Hippocampal formation (tissue), 2 donors: ENCODE measurements at regions not wholly inside any gene's neighbourhood (a gene's known extent, or its start where the extent isn't known, plus 50 kb on each side); places are given as distances from the start of the nearest gene placed in this dataset.
"Not testable (repeated sequence)": the region's sequence is repeated elsewhere in the genome, so short reads cannot be mapped to it uniquely, and the experiment has no call there.

ENCODE experiments used
- DNase-seq, 2 donors: peaks; one replicate each; lab custom pipeline; 2025; lab: John Stamatoyannopoulos, UW

DNA sequence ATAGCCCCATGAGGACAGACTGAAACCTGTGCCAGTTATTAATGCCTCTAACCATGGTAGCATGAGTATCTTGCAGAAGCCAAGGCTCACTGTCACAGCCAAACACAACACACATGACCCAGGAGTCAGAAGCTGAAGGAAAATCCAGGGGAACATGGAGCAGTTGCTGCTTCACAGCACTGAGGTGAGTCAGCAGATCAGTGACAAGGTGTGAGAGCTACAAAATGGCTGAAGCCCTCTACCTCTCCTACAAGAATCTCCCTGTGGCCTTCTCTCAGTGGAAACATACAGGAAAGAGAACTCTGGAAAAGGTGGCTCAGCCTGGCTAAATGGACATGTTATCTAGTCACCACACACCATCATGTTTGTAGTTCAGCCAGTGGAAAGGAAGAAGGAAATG, 93.5 kb downstream of the NAB1 start:
- DNase-seq: no peak

DNA sequence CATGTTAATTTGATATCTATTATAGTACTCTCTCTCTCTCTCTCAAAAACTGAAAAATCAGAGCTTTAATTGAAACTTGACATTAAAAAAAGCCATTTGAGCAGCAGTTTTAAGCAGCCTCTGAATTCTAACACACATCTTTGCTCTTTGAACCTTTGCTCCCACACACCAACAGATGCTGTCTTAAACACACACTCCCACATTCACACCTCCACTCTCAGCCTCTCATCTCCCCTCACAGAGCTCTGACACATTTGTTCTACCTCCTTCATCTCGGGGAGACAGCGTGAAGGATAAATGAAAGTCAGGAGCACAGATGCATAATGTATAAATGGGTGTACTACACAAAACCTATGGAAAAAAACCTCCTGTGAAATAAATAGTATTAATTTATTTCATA, 95.2 kb downstream of the NAB1 start:
- no peak for DNase-seq

DNA sequence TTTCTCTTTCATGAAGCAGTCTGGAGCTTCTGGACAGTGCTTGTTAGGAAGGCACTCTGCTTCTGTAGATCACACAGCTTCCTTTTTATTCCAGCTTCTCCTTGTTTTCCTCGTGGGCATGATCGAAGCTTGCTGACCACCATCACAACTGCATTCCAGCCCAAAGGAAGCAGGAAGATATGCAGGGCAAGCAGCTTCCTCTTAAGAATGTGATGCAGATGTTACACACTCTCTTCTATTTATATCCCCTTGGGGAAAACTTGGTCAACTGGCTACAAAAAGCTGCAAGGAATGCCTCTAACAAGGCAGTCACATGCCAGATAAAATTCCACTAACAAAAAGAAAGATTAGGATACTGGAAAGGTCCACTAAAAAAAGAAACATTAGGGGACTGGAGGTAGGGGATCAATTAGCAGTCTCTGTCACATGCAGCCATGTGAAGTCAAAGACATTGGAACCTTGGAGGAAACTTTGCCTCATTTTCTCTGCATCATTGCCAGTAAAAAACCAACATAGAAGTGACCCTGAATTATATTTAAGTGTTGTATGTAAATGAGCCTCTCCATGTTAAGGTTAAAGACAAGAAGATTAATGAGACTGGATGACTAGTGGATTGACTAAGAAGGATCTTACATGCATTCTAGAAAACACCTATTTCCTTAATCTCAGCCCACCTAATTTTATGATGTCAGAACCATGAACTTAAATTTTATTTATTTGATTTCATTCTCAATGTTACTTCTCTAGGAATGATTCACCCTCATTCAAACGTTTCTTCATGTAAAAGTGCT, 98.3 kb downstream of the NAB1 start:
- no peak for DNase-seq

DNA sequence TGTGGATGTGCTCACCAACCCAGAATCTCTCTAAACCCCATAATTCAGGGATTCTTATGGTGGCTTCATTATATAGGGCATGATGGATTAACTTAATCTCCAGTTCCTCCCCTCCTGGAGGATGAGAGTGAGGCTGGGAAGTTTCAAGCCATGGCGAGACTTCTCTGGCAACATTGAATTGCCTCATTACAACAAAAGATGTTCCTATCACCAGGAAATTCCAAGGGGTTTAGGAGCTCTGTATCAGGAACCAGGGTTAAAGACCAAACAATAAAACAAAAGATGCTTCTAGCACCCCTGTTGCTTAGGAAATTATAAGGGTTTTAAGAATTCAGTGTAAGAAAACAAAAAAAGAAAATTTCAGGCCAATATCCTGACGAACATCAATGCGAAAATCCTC, 100.1 kb downstream of the NAB1 start:
- DNase-seq: no peak

DNA sequence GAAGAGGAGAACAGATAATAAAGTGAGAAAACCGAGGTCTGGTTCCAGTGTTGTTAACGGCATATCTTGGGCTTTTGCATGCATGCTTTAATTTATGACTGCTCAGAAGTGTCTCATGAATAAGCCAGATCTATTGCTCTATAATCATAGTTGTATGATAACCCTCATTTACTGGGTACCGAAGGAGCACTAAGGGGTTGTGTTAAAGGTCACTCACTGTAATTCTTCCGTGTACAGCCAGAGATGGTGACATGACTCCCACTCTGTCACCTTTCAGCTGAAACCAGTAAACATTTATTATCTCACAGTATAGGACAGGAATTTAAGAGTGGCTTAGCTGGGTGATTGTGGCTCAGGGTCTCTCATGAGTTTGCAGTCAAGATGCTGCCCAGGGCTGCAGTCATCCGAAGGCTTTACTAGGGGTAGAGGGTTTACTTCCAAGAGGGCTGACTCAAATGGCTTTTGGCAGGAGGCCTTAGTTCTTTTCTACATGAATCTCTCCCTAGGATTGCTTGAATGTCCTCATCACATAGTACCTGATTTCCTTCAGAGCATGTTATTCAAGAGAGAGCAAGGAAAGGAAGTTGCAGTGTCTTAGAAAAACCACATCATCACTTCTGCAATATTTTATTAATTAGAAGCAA, 107.0 kb downstream of the NAB1 start:
- DNase-seq: no peak

DNA sequence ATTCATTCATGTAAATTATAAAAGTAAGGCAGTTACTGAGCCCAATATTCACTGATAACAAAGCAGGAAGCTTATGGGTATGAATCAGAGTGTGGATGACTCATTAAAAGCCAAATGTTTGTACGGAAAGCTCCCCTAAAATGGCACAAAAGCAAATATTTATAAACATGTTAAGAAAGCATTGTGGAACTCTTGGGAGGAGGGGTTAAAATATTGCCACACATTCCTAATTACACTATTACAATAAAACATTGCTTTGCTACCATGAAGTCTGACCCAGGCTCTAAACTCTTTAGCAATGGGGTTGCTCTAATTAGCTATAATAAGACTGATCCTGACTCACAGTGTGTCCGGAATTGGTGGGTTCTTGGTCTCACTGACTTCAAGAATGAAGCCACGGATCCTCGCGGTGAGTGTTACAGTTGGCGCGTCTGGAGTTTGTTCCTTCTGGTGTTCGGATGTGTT, 110.9 kb downstream of the NAB1 start:
- no peak for DNase-seq

DNA sequence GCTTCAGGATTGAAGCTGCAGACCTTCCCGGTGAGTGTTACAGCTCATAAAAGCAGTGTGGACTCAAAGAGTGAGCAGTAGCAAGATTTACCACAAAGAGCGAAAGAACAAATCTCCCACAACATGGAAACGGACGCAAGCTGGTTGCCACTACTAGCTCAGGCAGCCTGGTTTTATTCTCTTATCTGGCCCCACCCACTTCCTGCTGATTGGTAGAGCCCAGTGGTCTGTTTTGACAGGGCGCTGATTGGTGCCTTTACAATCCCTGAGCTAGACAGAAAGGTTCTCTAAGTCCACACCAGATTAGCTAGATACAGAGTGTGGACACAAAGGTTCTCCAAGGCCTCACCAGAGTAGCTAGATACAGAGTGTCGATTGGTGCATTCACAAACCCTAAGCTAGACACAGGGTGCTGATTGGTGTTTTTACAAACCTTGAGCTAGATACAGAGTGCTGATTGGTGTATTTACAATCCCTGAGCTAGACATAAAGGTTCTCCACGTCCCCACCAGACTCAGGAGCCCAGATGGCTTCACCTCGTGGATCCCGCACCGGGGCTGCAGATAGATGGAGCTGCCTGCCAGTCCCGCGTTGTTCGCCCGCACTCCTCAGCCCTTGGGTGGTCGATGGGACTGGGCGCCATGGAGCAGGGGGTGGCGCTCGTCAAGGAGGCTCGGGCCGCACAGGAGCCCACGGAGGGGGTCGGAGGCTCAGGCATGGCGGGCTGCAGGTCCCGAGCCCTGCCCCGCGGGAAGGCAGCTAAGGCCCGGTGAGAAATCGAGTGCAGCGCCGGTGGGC, 111.7 kb downstream of the NAB1 start:
- not testable (repeated sequence) for DNase-seq

DNA sequence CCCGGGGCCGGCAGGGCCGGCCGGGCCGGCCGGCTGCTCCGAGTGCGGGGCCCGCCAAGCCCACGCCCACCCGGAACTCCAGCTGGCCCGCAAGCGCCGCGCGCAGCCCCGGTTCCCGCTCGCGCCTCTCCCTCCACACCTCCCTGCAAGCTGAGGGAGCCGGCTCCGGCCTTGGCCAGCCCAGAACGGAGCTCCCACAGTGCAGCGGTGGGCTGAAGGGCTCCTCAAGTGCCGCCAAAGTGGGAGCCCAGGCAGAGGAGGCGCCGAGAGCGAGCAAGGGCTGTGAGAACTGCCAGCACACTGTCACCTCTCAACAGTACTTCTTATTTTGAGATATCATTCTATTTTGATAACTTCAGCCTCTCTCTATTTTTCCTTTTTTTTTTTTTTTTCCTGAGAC, 112.3 kb downstream of the NAB1 start:
- DNase-seq: not testable (repeated sequence)

DNA sequence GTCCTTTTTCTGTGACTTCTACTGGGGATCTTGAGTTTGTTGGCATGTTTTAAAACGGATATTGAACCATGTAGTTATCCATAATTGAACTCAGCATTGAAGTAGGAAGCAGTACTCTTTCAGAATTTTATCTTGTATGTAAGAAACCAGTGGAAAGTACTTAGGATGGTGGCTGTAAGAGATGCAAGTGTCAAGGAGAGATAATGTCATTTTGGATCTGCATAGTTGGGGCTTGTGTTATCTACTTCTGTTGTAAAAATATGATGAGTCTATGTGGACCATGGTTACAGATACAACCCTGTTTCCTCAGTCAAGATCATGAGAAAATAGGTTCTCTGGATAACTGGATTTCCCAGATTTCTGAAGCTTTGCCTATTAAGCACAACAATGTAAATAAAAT, 113.7 kb downstream of the NAB1 start:
- DNase-seq: no peak

DNA sequence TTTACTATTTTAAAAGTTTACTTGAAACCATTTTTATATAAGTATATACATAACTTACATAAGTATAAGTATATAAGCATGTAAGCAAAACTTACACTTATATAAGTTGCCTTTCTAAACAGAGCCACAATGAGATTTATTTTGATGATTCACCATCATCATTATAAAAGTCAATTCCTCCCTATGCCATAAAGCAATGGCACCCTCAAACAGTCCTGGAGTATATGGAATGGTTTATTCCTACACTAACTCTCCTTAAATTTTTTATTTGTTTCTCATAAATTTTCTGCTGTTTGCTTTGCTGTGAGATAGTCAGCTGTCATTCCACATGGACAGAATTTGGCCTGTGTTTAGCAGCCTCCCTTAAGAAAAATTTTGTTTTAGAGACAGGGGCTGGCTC, 114.2 kb downstream of the NAB1 start:
- DNase-seq: no peak

DNA sequence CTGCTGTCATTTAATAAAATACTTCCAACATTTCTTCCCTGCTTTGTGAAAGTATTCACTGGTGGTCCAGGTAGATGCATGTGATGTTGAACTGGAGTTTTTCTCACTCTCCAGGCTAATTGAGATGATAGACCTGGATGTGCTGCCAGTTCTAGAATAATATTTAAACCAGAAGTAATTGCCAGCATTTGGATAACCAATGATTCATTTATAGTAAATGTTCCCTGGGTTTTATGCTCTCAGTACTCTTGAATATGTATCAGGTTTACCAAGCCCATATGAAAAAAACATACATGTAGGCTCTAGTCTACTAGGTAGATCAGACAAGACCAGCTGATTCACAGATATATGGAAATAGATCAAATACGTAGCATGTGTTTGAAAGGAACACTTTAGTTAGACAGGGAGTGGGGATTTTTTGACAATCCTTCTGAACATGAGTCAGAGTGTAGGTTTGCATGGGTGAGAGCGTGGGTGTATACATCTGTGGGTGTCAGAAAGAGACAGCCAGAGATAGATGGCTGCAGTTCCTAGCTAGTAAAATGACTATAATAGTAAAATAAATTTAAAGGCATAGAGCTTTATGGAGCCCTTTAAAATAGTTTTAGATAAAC, 115.1 kb downstream of the NAB1 start:
- no peak for DNase-seq

DNA sequence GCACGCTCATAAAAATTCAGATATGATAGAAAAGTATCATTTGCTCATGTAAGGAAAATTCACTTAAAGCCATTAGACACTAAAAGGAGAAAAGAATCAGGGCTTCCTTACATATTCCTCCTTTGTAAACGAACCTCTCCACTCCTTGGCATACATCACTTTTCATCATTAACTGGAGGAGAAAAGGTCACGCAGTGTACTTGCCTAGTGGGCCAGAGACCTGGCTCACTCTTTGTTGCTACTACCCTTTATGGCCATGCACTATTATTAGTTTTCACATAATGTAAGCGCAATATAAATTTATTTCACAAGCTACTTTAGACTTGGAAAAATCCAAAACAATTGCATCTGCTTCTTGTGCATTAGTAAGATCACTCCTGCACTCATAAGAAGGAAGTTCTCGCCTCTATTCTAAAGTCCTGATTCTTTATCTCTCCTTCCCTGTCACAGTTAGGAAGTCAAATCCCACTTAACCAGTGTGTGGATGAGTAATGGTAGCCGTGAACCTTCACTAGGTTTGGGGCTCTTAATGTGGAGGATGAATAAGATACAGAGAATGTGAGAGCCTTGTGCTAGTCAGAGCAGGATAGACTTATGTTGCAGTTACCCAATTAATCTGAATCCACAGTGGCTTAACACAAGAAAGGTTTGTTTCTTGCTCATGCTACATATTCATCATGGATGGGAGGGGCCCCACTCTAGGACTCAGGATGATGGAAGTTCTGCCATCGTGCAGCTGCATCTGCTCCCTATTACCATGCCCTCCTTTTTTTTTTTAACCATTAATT, 115.0 kb upstream of the GLS start:
- no peak for DNase-seq

DNA sequence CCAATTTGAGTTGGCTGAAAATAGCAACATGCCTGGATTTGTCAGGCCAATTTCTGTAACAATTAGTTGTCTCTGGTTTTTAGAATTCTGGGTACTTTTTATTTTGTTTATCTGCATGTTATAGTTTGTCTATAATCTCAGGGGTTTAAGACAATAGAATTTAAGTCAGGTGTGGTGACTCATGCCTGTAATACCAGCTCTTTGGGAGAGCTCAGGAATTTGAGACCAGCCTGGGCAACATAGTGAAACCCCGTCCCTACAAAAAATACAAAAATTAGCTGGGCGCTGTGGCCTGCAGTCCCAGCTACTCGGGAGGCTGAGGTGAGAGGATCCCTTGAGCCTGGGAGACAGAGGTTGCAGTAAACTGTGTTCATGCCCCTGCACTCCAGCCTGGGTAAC, 114.4 kb upstream of the GLS start:
- DNase-seq: no peak

DNA sequence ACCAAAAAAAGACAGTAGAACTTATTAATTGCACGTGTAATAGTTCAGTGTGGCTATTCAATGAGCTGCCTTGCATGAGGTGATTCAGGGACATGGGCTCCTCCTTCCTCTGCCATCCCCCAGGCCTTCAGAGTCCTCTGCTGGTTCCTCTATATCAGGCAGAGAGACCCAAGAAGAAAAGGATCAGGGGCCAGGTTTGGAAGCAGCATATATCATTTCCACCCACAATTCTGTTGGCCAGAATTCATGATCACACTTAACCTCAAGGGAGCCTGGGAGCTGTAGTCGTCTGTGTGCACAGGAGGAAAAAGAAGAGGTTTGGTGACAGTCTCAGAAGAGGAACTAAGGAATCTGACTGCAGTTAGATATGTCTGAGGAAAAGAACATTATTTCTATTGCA, 114.0 kb upstream of the GLS start:
- DNase-seq: no peak

DNA sequence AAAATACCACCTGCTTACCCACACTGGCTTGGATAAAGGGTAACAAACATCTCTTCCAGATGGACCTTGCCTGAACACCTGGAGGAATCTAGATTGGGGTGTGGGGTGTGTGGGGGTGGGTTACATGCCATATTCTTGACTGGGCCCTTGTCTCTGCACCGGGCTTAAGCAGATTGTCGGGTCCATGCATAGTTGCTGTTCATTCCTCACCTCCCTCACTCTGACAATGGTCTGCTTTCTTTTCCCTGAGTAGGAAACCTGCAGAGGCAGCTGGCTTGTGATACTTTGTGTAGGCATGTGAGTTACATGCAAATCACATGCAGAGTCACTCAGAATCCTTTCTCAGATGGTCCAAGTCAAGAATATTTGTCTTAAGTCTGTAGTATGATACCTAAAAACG, 112.8 kb upstream of the GLS start:
- DNase-seq: no peak

DNA sequence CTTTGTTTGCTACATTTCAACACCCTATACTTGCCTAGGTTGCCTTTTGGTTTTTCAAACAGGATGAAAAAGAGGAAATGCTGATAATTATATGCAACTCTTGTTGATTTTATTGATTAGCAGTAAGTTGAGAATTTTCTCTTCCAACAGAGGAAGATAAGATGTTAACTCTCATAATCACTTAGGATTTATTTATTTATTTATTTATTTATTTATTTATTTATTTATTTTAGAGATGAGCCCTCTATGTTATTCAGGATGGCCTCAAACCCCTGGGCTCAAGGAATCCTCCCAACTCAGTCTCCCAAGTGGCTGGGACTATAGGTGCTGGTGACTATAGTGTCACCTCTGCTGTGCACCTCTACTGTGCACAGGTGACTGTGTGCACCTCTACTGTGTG, 111.4 kb upstream of the GLS start:
- no peak for DNase-seq

DNA sequence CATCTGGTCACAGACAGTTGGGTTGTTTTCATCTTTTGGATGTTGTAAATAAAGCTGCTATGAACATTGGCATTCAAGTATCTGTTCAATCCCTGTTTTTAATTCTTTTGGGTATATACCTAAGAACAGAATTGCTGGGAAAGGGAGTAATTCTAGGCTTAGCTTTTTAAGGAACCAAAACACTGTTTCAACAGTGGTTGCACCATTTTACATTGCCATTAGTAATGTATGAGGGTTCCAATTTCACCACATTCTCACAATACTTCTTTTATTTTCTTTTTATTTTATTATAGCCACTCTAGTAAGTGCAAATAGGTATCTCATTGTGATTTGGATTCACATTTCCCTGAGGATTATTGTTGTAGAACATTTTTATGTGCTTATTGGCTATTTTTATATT, 108.9 kb upstream of the GLS start:
- DNase-seq: no peak

DNA sequence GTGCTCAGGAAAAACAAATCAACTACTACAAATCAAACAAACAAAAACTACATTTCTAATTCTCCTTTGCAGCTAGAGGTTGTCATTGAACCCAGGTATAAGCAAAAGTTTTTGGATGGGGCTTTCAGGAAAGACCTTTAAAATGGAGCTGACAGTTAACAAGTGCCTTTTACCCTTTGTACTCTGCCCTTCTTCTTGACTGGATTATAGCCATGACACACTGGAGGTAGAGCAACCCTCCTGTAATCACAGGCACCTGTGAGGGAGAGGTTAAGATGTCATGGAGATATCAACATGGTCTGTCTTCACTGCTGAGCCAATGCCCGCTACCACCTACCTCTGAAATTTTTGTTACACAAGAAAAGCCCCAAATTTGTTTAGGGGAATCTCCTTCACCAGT, 100.0 kb upstream of the GLS start:
- no peak for DNase-seq

DNA sequence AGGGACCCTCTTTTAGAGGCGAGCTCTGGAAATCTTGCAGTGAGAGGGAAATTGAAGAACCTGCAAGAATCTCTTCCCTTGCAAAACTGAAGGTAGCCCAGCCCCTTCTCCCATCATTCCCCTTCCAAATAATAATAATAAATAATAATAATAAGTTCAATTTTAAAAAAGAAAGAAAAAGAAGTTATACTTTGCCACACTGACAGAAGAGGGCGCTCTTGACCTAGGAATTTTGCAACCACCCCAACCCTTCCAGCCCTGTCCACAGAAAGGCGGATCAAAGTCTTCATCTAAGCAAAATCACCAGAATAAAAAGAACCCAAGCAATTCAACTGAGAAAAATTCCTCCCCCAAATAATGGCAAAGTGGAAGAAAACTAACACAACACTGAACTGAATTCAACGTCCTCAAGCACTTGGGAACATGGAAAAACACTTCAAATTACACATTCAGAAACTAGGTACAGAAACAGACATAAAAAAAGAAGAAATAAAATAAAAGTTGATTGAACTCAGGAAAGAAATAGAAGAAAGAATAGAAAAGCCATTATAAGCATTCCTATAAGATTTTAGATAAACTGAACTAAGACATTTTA, 98.9 kb upstream of the GLS start:
- DNase-seq: no peak

DNA sequence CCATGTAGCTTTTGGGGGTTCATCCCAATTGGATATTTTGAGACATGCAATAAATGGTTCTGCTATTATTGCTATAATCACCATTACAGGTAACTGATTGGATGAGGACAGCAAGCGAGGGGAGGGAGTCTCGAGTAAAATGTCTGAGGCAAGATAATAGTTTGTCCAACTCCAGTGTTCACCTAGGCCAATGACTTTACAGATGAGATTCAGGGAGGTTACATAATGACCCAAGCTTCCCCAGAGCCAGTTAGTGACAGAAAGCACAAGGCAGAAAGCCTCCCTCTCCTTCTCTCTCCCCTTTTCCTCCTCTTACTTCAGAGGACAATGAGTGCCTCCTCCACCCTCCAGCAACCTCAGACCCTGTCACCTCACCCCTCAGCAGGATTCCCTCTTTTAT, 98.4 kb upstream of the GLS start:
- no peak for DNase-seq
